ENCODE measurements at regions not wholly inside any gene's neighbourhood (a gene's known extent, or its start where the extent isn't known, plus 50 kb on each side); places are given as distances from the start of the nearest gene placed in this dataset.

DNA sequence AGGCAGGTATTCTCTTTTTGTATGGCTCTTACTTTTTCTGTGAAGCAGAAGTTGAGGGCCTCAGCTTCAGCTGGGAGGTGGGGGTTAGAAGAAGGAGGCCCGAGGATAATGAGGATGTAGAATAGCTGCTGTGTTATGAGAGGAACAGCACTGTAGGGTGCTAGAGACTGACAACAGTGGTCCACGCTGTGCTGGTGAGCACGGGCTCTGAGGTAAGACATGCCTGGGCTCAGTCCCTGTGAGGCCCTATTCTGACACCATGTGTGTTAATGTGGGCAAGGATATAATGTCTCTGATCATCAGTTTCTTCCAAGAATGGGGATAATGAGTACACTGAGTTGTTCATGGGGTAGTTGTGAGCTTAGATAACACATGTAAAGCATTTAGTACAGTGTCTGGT lies 55.3 kb upstream of the SFRP2 start:
- Mint-ChIP-seq H3K27me3 (ENCODE audit: low read depth in 2 of 2) (peaks cover 8 to 11% of the 10 kb centered on the region in 2 donors), H3K4me1 (no peaks in the 10 kb centered on the region), H3K9me3 (no peaks in the 10 kb centered on the region), H3K4me3 (no peak overlapping the region), H3K36me3 (no peaks in the 10 kb centered on the region), H3K27ac (no peak overlapping the region)
- ATAC-seq (peak in 1 of 3 donors; percentile 51), DNase-seq (no peak)
- whole genome bisulfite sequencing (ENCODE audit: insufficient coverage) = 75% methylated on average over 3 of the region's 3 CpGs
- intact Hi-C loops (cut with micrococcal nuclease) = no loop called here
- Histone ChIP-seq H3K9me3 (ENCODE audit: control insufficient read depth, insufficient read depth, low read length) (no peaks in the 10 kb centered on the region), H3K4me3 (ENCODE audit: low read length) (no peak overlapping the region), H3K27ac (ENCODE audit: low read length) (no peak overlapping the region), H3K36me3 (ENCODE audit: control insufficient read depth, insufficient read depth, low read length) (no peaks in the 10 kb centered on the region), H3K4me1 (ENCODE audit: control insufficient read depth, insufficient read depth, low read length) (no peaks in the 10 kb centered on the region), H3K27me3 (ENCODE audit: control insufficient read depth, insufficient read depth, low read length) (no peaks in the 10 kb centered on the region)
- TF ChIP-seq, protein P1, sequence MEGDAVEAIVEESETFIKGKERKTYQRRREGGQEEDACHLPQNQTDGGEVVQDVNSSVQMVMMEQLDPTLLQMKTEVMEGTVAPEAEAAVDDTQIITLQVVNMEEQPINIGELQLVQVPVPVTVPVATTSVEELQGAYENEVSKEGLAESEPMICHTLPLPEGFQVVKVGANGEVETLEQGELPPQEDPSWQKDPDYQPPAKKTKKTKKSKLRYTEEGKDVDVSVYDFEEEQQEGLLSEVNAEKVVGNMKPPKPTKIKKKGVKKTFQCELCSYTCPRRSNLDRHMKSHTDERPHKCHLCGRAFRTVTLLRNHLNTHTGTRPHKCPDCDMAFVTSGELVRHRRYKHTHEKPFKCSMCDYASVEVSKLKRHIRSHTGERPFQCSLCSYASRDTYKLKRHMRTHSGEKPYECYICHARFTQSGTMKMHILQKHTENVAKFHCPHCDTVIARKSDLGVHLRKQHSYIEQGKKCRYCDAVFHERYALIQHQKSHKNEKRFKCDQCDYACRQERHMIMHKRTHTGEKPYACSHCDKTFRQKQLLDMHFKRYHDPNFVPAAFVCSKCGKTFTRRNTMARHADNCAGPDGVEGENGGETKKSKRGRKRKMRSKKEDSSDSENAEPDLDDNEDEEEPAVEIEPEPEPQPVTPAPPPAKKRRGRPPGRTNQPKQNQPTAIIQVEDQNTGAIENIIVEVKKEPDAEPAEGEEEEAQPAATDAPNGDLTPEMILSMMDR (IDR thresholded peaks at IDR 0.05) = no peak

Measured in natural killer cell (primary cell).